GM18870 (cell line): ENCODE measurements at regions not wholly inside any gene's neighbourhood (a gene's known extent, or its start where the extent isn't known, plus 50 kb on each side); places are given as distances from the start of the nearest gene placed in this dataset.
"Not testable (repeated sequence)": the region's sequence is repeated elsewhere in the genome, so short reads cannot be mapped to it uniquely, and the experiment has no call there.

Source experiments
- ATAC-seq: cut with Tn5 transposase; IDR thresholded peaks from one replicate; pipeline ENCODE4 v1.9.1; 2021; ENCODE audit warnings: moderate library complexity; ENCODE audit not compliant: unreplicated experiment

- no peak for ATAC-seq
These were observed 107.6 kb upstream of the MCHR2 start for GRCh38 chr6:100101644-100102043.

- no peak for ATAC-seq
These were observed 106.8 kb upstream of the MCHR2 start for GRCh38 chr6:100100776-100101175.

GRCh38 chr6:100099189-100100074 is 105.4 kb upstream of the MCHR2 start:
- no peak for ATAC-seq

- no peak for ATAC-seq
These were observed 102.9 kb upstream of the MCHR2 start for GRCh38 chr6:100096936-100097335.

- ATAC-seq: no peak
These were observed 102.3 kb upstream of the MCHR2 start for GRCh38 chr6:100096341-100096740.

GRCh38 chr6:100093405-100093804 is 99.4 kb upstream of the MCHR2 start:
- no peak for ATAC-seq

- no peak for ATAC-seq
These were observed 94.0 kb upstream of the MCHR2 start for GRCh38 chr6:100088009-100088408.

- no peak for ATAC-seq
These were observed 91.0 kb upstream of the MCHR2 start for GRCh38 chr6:100084991-100085364.

- no peak for ATAC-seq
These were observed 90.4 kb upstream of the MCHR2 start for GRCh38 chr6:100084316-100084990.

- peak; percentile 53 for ATAC-seq
These were observed 84.5 kb upstream of the MCHR2 start for GRCh38 chr6:100078509-100078908.

GRCh38 chr6:100065348-100065747 is 71.3 kb upstream of the MCHR2 start:
- no peak for ATAC-seq

GRCh38 chr6:100062621-100063020 is 68.6 kb upstream of the MCHR2 start:
- no peak for ATAC-seq

GRCh38 chr6:100057941-100058340 is 63.9 kb upstream of the MCHR2 start:
- ATAC-seq: no peak

GRCh38 chr6:100050550-100050949 is 56.5 kb upstream of the MCHR2 start:
- ATAC-seq: no peak

- ATAC-seq: not testable (repeated sequence)
These were observed 49.9 kb upstream of the MCHR2 start for GRCh38 chr6:100043961-100044360.
